Suprapubic skin (tissue), 4 donors: ENCODE measurements at regions not wholly inside any gene's neighbourhood (a gene's known extent, or its start where the extent isn't known, plus 50 kb on each side); places are given as distances from the start of the nearest gene placed in this dataset.

Experiments used
- CTCF ChIP-seq, 2 donors: fragments of 200-600 bp in 1 of 2; fragments of 450-650 bp in 1 of 2; sonication (generic) in 1 of 2; IDR thresholded peaks; one replicate each; pipeline ENCODE4 v1.5.1; 2016 to 2019; ENCODE audit warnings: antibody characterized with exemption in 2 of 2, mild to moderate bottlenecking in 1 of 2, moderate library complexity in 1 of 2
- EP300 ChIP-seq: sonication (generic); formaldehyde crosslinking; IDR thresholded peaks from one replicate; pipeline ENCODE4 v1.6.1; 2017; ENCODE audit warnings: antibody characterized with exemption
- POLR2A ChIP-seq, 2 donors: fragments of 450-650 bp; IDR thresholded peaks; one replicate each; pipeline ENCODE4 v1.6.1; 2017; ENCODE audit warnings: antibody characterized with exemption in 2 of 2, mild to moderate bottlenecking in 2 of 2, moderate library complexity in 2 of 2
- POLR2AphosphoS5 ChIP-seq, 3 donors: sonication (generic); formaldehyde crosslinking; IDR thresholded peaks; one replicate each; pipeline ENCODE4 v1.6.1; 2017; ENCODE audit warnings: antibody characterized with exemption in 3 of 3

- no peak for TF ChIP-seq CTCF (IDR thresholded peaks at IDR 0.05)
- no peak for TF ChIP-seq POLR2A (IDR thresholded peaks at IDR 0.05)
- no peak for TF ChIP-seq EP300
- TF ChIP-seq POLR2AphosphoS5 (IDR thresholded peaks at IDR 0.05), result no peak
These were observed 93.8 kb upstream of the MGMT start for GRCh38 chr10:129373231-129373630.
